SK-N-SH (cell line): ENCODE measurements at regions not wholly inside any gene's neighbourhood (a gene's known extent, or its start where the extent isn't known, plus 50 kb on each side); places are given as distances from the start of the nearest gene placed in this dataset.

ENCODE experiments used
- CTCF ChIA-PET: fragments of 300-600, 350-600 bp; formaldehyde crosslinking; extraction: SDS; loops from one replicate; lab custom pipeline; 2021; lab: Yijun Ruan, JAX
- POLR2A ChIA-PET: fragments of 350-600 bp; sonication (Branson Sonifier 250); formaldehyde crosslinking; extraction: SDS; loops from one replicate; lab custom pipeline; 2020; ENCODE audit warnings: antibody characterized with exemption, inconsistent platforms; lab: Yijun Ruan, JAX
- DNase-seq: peaks from one replicate; pipeline ENCODE4 v3.0.0; 2012
- H2AFZ ChIP-seq: fragments of 200-600 bp; sonication (generic); 2 replicates; pipeline ENCODE4 v1.8.1; 2016; ENCODE audit warnings: antibody characterized with exemption, mild to moderate bottlenecking, low read depth
- H3F3A ChIP-seq: fragments of 200-600 bp; sonication (generic); replicated peaks from 2 replicates; pipeline ENCODE3; 2016; ENCODE audit warnings: antibody characterized with exemption, mild to moderate bottlenecking; ENCODE audit not compliant: insufficient read depth
- H3K27ac ChIP-seq, 2 experiments: fragments of 200-500 bp in 1 of 2; fragments of 200-600 bp in 1 of 2; sonication (Bioruptor generic) in 1 of 2; sonication (generic), shearing (Covaris generic) in 1 of 2; 2 replicates each; pipeline versions ENCODE4 v1.5.1 to v1.6.1; 2014 to 2016; ENCODE audit warnings: low read depth in 2 of 2, inconsistent platforms in 1 of 2, low read length in 1 of 2, mild to moderate bottlenecking in 1 of 2, mixed read lengths in 1 of 2
- H3K27me3 ChIP-seq: fragments of 200-600 bp; sonication (generic), shearing (Covaris generic); 2 replicates; pipeline ENCODE4 v1.6.1; 2016; ENCODE audit warnings: mixed run types; ENCODE audit not compliant: insufficient read depth
- H3K36me3 ChIP-seq, 2 experiments: fragments of 200-500 bp in 1 of 2; fragments of 200-600 bp in 1 of 2; sonication (Bioruptor generic) in 1 of 2; sonication (generic) in 1 of 2; replicated peaks in 1 of 2; 2 replicates each; pipeline versions ENCODE3 to v1.5.1; 2014 to 2016; ENCODE audit warnings: low read length in 1 of 2, mild to moderate bottlenecking in 1 of 2; ENCODE audit not compliant: insufficient read depth in 2 of 2, control insufficient read depth in 1 of 2
- H3K4me1 ChIP-seq, 2 experiments: fragments of 200-500 bp in 1 of 2; fragments of 200-600 bp in 1 of 2; sonication (Bioruptor generic) in 1 of 2; sonication (generic), shearing (Covaris generic) in 1 of 2; 2 replicates each; pipeline versions ENCODE4 v1.5.1 to v1.6.1; 2014 to 2016; ENCODE audit warnings: low read depth in 1 of 2, low read length in 1 of 2, mixed run types in 1 of 2; ENCODE audit not compliant: insufficient read depth in 2 of 2, control insufficient read depth in 1 of 2
- H3K4me2 ChIP-seq: fragments of 200-600 bp; sonication (generic), shearing (Covaris generic); 2 replicates; pipeline ENCODE4 v1.6.1; 2017; ENCODE audit warnings: mixed run types
- H3K4me3 ChIP-seq, 2 experiments: fragments of 200-500 bp in 1 of 2; fragments of 200-600 bp in 1 of 2; sonication (Bioruptor generic) in 1 of 2; sonication (generic), shearing (Covaris generic) in 1 of 2; 2 replicates each; pipeline versions ENCODE4 v1.5.1 to v1.8.1; 2014 to 2016; ENCODE audit warnings: low read depth in 2 of 2, inconsistent platforms in 1 of 2, low read length in 1 of 2, mild to moderate bottlenecking in 1 of 2, mixed read lengths in 1 of 2, moderate library complexity in 1 of 2
- H3K79me2 ChIP-seq: fragments of 200-600 bp; sonication (generic); 2 replicates; pipeline ENCODE4 v1.8.1; 2017; ENCODE audit warnings: mild to moderate bottlenecking; ENCODE audit not compliant: insufficient read depth
- H3K9ac ChIP-seq: fragments of 200-600 bp; sonication (generic); 2 replicates; pipeline ENCODE4 v1.6.1; 2017; ENCODE audit warnings: mixed run types
- H3K9me2 ChIP-seq: fragments of 200-600 bp; sonication (generic); 2 replicates; pipeline ENCODE4 v1.6.1; 2017; ENCODE audit warnings: mixed run types
- H3K9me3 ChIP-seq: fragments of 200-600 bp; sonication (generic); 2 replicates; pipeline ENCODE4 v1.6.1; 2017; ENCODE audit warnings: mixed run types, mild to moderate bottlenecking, moderate library complexity
- H4K20me1 ChIP-seq: fragments of 200-600 bp; sonication (generic); 2 replicates; pipeline ENCODE4 v1.6.1; 2017; ENCODE audit warnings: mild to moderate bottlenecking, mixed run types; ENCODE audit not compliant: insufficient read depth
- CHD2 ChIP-seq: fragments of 150-350 bp; IDR thresholded peaks from 2 replicates; pipeline ENCODE4 v1.6.1; 2018; ENCODE audit warnings: low read length; ENCODE audit not compliant: partially characterized antibody
- CTCF ChIP-seq: fragments of 200-600 bp; sonication (generic); IDR thresholded peaks from 2 replicates; pipeline ENCODE4 v1.6.1; 2017; ENCODE audit warnings: antibody characterized with exemption, mild to moderate bottlenecking, moderate library complexity
- EZH2phosphoT487 ChIP-seq: fragments of 200-600 bp; sonication (generic); IDR thresholded peaks from 2 replicates; pipeline ENCODE4 v1.6.1; 2017; ENCODE audit warnings: low read depth, mixed run types, mild to moderate bottlenecking, antibody characterized with exemption, moderate library complexity, borderline replicate concordance
- FOSL2 ChIP-seq: IDR thresholded peaks from 2 replicates; pipeline ENCODE4 v1.4.0; 2012; ENCODE audit warnings: low read depth, mild to moderate bottlenecking, moderate library complexity, borderline replicate concordance
- FOXJ3 ChIP-seq: sonication (generic); formaldehyde crosslinking; IDR thresholded peaks from 2 replicates; pipeline ENCODE4 v1.5.1; 2020; ENCODE audit warnings: mild to moderate bottlenecking, missing genetic modification reagents
- FOXM1 ChIP-seq: IDR thresholded peaks from 2 replicates; pipeline ENCODE4 v1.4.0; 2012; ENCODE audit warnings: low read depth, mild to moderate bottlenecking
- GABPA ChIP-seq: IDR thresholded peaks from 2 replicates; pipeline ENCODE4 v1.4.0; 2012; ENCODE audit warnings: low read depth, mild to moderate bottlenecking
- GATA2 ChIP-seq: sonication (generic); formaldehyde crosslinking; IDR thresholded peaks from 2 replicates; pipeline ENCODE4 v1.5.0; 2020; ENCODE audit warnings: mild to moderate bottlenecking, missing genetic modification reagents
- MAX ChIP-seq: IDR thresholded peaks from 2 replicates; pipeline ENCODE4 v1.4.0; 2012; ENCODE audit warnings: low read depth
- POLR2AphosphoS5 ChIP-seq: IDR thresholded peaks from 2 replicates; pipeline ENCODE4 v1.6.1; 2012; ENCODE audit warnings: low read depth, low read length
- RCOR1 ChIP-seq: fragments of 150-350 bp; IDR thresholded peaks from 2 replicates; pipeline ENCODE4 v1.6.1; 2017; ENCODE audit warnings: antibody characterized with exemption, low read length
- RXRA ChIP-seq: IDR thresholded peaks from 2 replicates; pipeline ENCODE4 v1.4.0; 2012; ENCODE audit warnings: low read depth, mild to moderate bottlenecking, borderline replicate concordance
- SMC3 ChIP-seq: IDR thresholded peaks from 2 replicates; pipeline ENCODE4 v1.6.1; 2012; ENCODE audit warnings: low read depth, low read length, improper control_type of control experiment
- TAF1 ChIP-seq: IDR thresholded peaks from 2 replicates; pipeline ENCODE4 v1.6.1; 2012; ENCODE audit warnings: low read depth, mild to moderate bottlenecking, low read length, moderate library complexity, borderline replicate concordance
- TEAD4 ChIP-seq: IDR thresholded peaks from 2 replicates; pipeline ENCODE4 v1.4.0; 2012; ENCODE audit warnings: mild to moderate bottlenecking, borderline replicate concordance; ENCODE audit not compliant: insufficient read depth
- USF2 ChIP-seq: fragments of 150-350 bp; IDR thresholded peaks from 2 replicates; pipeline ENCODE4 v1.6.1; 2017; ENCODE audit warnings: antibody characterized with exemption, low read length, low read depth, borderline replicate concordance
- WGBS: methylation state at CpG from one replicate; pipeline ENCODE4 v1.1.6; 2017; ENCODE audit warnings: low lambda C conversion rate; 5-methylcytosine and 5-hydroxymethylcytosine counted together

- 90% methylated on average over 7 of the region's 7 CpGs for WGBS
- peaks cover 9% of the 10 kb centered on the region for H3F3A ChIP-seq
- CTCF ChIA-PET, result interaction anchor here (0.6 kb wide), 1 partner anchor 35 kb away, joined by 3 read pairs; no protein-coding TSS in a partner anchor
- H3K27me3 ChIP-seq, result no peaks in the 10 kb centered on the region
- H2AFZ ChIP-seq, result no peak overlapping the region
- H3K27ac ChIP-seq, result no peak overlapping the region
- H3K4me3 ChIP-seq, result no peak overlapping the region
- no peaks in the 10 kb centered on the region for H4K20me1 ChIP-seq
- no peaks in the 10 kb centered on the region for H3K9me2 ChIP-seq
- no peaks in the 10 kb centered on the region for H3K79me2 ChIP-seq
- DNase-seq, result no peak
- TF ChIP-seq USF2 (no peak), MAX (no peak)
- TF ChIP-seq, all 33 proteins: peak for 0
- Histone ChIP-seq H3K4me2 (no peak overlapping the region), H3K9ac (no peak overlapping the region), H3K4me1 (peaks cover 0 to 5% of the 10 kb centered on the region in 2 experiments; a peak in 1 of 4 replicates), H3K9me3 (no peaks in the 10 kb centered on the region), H3K36me3 (no peaks in the 10 kb centered on the region)
- POLR2A ChIA-PET, result no interaction called here
These were observed 72.0 kb upstream of the ANK3 start for GRCh38 chr10:60461688-60462087.

- Histone ChIP-seq H3F3A (no peaks in the 10 kb centered on the region), H3K4me2 (no peak overlapping the region), H3K9me2 (no peaks in the 10 kb centered on the region), H3K79me2 (no peaks in the 10 kb centered on the region), H3K9me3 (no peaks in the 10 kb centered on the region), H3K4me3 (no peak overlapping the region), H4K20me1 (no peaks in the 10 kb centered on the region), H3K36me3 (no peaks in the 10 kb centered on the region), H3K27ac (no peak overlapping the region), H2AFZ (no peak overlapping the region), H3K9ac (no peak overlapping the region), H3K27me3 (no peaks in the 10 kb centered on the region), H3K4me1 (peaks cover 0 to 5% of the 10 kb centered on the region in 2 experiments; a peak in 1 of 4 replicates)
- no peak for TF ChIP-seq FOXJ3 (CRISPR knock-in tag)
- no peak for TF ChIP-seq MAX
- no peak for TF ChIP-seq FOXM1
- no peak for TF ChIP-seq EZH2phosphoT487
- DNase-seq, result no peak
- WGBS, result 81% methylated on average over 4 of the region's 4 CpGs
- ChIA-PET CTCF (interaction anchor here (1.0 to 1.2 kb wide), 3 partner anchors 8 to 169 kb away, joined by 3 to 5 read pairs (median 3); no protein-coding TSS in a partner anchor), POLR2A (no interaction called here)
These were observed 70.2 kb upstream of the ANK3 start for GRCh38 chr10:60459701-60460457.

- Histone ChIP-seq H3K36me3 (no peaks in the 10 kb centered on the region), H3K79me2 (no peaks in the 10 kb centered on the region), H3K9ac (no peak overlapping the region), H3K9me2 (no peaks in the 10 kb centered on the region), H3K9me3 (no peaks in the 10 kb centered on the region), H3K27ac (no peak overlapping the region), H3K4me3 (no peak overlapping the region), H3F3A (no peaks in the 10 kb centered on the region), H4K20me1 (no peaks in the 10 kb centered on the region), H2AFZ (no peak overlapping the region), H3K27me3 (no peaks in the 10 kb centered on the region), H3K4me2 (no peak overlapping the region), H3K4me1 (no peaks in the 10 kb centered on the region; a peak in 1 of 4 replicates)
- no peak for DNase-seq
- ChIA-PET CTCF (interaction anchor here (1.2 to 2.2 kb wide), 2 partner anchors 11 to 189 kb away, joined by 3 to 7 read pairs; no protein-coding TSS in a partner anchor), POLR2A (no interaction called here)
- 89% methylated on average over 4 of the region's 4 CpGs for WGBS
- TF ChIP-seq GABPA (no peak), RCOR1 (no peak), TAF1 (no peak), GATA2 (CRISPR knock-in tag) (no peak), CTCF (peak; percentile 57), POLR2AphosphoS5 (no peak), SMC3 (peak; percentile 11; the same call in 1 of the 2 replicates), FOXJ3 (CRISPR knock-in tag) (no peak), USF2 (no peak), FOSL2 (peak; percentile 34), TEAD4 (no peak), CHD2 (no peak), RXRA (no peak)
These were observed 66.4 kb upstream of the ANK3 start for GRCh38 chr10:60456053-60456452.
